ENCODE measurements at regions not wholly inside any gene's neighbourhood (a gene's known extent, or its start where the extent isn't known, plus 50 kb on each side); places are given as distances from the start of the nearest gene placed in this dataset.

- TF ChIP-seq, protein P1, sequence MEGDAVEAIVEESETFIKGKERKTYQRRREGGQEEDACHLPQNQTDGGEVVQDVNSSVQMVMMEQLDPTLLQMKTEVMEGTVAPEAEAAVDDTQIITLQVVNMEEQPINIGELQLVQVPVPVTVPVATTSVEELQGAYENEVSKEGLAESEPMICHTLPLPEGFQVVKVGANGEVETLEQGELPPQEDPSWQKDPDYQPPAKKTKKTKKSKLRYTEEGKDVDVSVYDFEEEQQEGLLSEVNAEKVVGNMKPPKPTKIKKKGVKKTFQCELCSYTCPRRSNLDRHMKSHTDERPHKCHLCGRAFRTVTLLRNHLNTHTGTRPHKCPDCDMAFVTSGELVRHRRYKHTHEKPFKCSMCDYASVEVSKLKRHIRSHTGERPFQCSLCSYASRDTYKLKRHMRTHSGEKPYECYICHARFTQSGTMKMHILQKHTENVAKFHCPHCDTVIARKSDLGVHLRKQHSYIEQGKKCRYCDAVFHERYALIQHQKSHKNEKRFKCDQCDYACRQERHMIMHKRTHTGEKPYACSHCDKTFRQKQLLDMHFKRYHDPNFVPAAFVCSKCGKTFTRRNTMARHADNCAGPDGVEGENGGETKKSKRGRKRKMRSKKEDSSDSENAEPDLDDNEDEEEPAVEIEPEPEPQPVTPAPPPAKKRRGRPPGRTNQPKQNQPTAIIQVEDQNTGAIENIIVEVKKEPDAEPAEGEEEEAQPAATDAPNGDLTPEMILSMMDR (IDR thresholded peaks at IDR 0.05 in 8 of 11, conservative IDR thresholded peaks at IDR 0.05 in 3 of 11): no peak
- TF ChIP-seq POLR2A (IDR thresholded peaks at IDR 0.05): no peak
- TF ChIP-seq POLR2AphosphoS5 (IDR thresholded peaks at IDR 0.05): no peak
Observed at GRCh38 chr2:206379266-206379665, 64.1 kb upstream of the ADAM23 start.
